Keratinocyte (primary cell): ENCODE measurements at regions not wholly inside any gene's neighbourhood (a gene's known extent, or its start where the extent isn't known, plus 50 kb on each side); places are given as distances from the start of the nearest gene placed in this dataset.

Experiments
- DNase-seq: peaks from one replicate; pipeline ENCODE4 v3.0.0-alpha.2; 2011; ENCODE audit warnings: low read depth, missing footprints, low spot score
- FAIRE-seq: peaks from 2 replicates; lab custom pipeline; 2011; peaks lifted over from hg19 to GRCh38; lab: Jason Lieb, UNC
- H2AFZ ChIP-seq: 2 replicates; pipeline ENCODE4 v1.6.0; 2012; ENCODE audit warnings: low read length, control low read depth, inconsistent platforms; ENCODE audit not compliant: control insufficient read depth
- H3K27ac ChIP-seq: 2 replicates; pipeline ENCODE4 v1.5.1; 2011; ENCODE audit warnings: low read length; ENCODE audit not compliant: control insufficient read depth, insufficient read depth
- H3K27me3 ChIP-seq: 3 replicates; pipeline ENCODE4 v1.6.0; 2011; ENCODE audit warnings: low read length; ENCODE audit not compliant: control insufficient read depth, insufficient read depth; ENCODE audit errors: extremely low read depth
- H3K36me3 ChIP-seq, 2 experiments: 2 replicates in 1 of 2; 3 replicates in 1 of 2; pipeline ENCODE4 v1.5.1; 2011; ENCODE audit warnings: low read length in 2 of 2, mild to moderate bottlenecking in 1 of 2; ENCODE audit not compliant: control insufficient read depth in 2 of 2, insufficient read depth in 2 of 2; ENCODE audit errors: extremely low read depth in 1 of 2
- H3K4me1 ChIP-seq: 3 replicates; pipeline ENCODE4 v1.5.1; 2011; ENCODE audit warnings: low read length; ENCODE audit not compliant: control insufficient read depth, insufficient read depth; ENCODE audit errors: extremely low read depth
- H3K4me2 ChIP-seq: 3 replicates; pipeline ENCODE4 v1.6.0; 2011; ENCODE audit warnings: low read depth, low read length; ENCODE audit not compliant: control insufficient read depth, insufficient read depth; ENCODE audit errors: extremely low read depth
- H3K4me3 ChIP-seq, 3 experiments: fragments of 200-600 bp in 1 of 3; sonication (generic) in 1 of 3; 2 replicates in 2 of 3; 3 replicates in 1 of 3; pipeline ENCODE4 v1.5.1; 2011 to 2016; ENCODE audit warnings: low read length in 3 of 3, mild to moderate bottlenecking in 3 of 3, control low read depth in 2 of 3, inconsistent platforms in 1 of 3, low read depth in 1 of 3, mixed read lengths in 1 of 3, mixed run types in 1 of 3, moderate library complexity in 1 of 3; ENCODE audit not compliant: control insufficient read depth in 2 of 3, insufficient read depth in 2 of 3; ENCODE audit errors: extremely low read depth in 1 of 3
- H3K79me2 ChIP-seq: 2 replicates; pipeline ENCODE4 v1.6.0; 2012; ENCODE audit warnings: low read length; ENCODE audit not compliant: control insufficient read depth, insufficient read depth
- H3K9ac ChIP-seq: 3 replicates; pipeline ENCODE4 v1.6.0; 2011; ENCODE audit warnings: low read length; ENCODE audit not compliant: control insufficient read depth, insufficient read depth; ENCODE audit errors: extremely low read depth
- H3K9me1 ChIP-seq: 3 replicates; pipeline ENCODE4 v1.6.0; 2011; ENCODE audit warnings: low read length; ENCODE audit not compliant: control insufficient read depth, insufficient read depth; ENCODE audit errors: extremely low read depth
- H3K9me3 ChIP-seq: 2 replicates; pipeline ENCODE4 v1.5.1; 2012; ENCODE audit warnings: low read depth, low read length; ENCODE audit not compliant: control insufficient read depth
- H4K20me1 ChIP-seq: 3 replicates; pipeline ENCODE4 v1.6.0; 2011; ENCODE audit warnings: low read length; ENCODE audit not compliant: control insufficient read depth, insufficient read depth; ENCODE audit errors: extremely low read depth
- EZH2 ChIP-seq: IDR thresholded peaks from one replicate; pipeline ENCODE4 v1.6.1; 2012; ENCODE audit warnings: inconsistent platforms, mild to moderate bottlenecking, low read length, moderate library complexity
- dilution Hi-C: fragments of 300-500 bp; cut with MboI; formaldehyde crosslinking; loops from one replicate; pipeline ENCODE4 v1.7.0; 2020; ENCODE audit warnings: low sequenced_read_pairs; ENCODE audit not compliant: extremely low pct_ligation_motif_present
- TF ChIP-seq, protein P1 (sequence below), 3 experiments: IDR thresholded peaks in 1 of 3; conservative IDR thresholded peaks in 1 of 3; optimal IDR thresholded peaks in 1 of 3; 2 replicates in 2 of 3; 3 replicates in 1 of 3; pipeline versions ENCODE3 to v1.5.1; 2011; ENCODE audit warnings: low read length in 3 of 3, mild to moderate bottlenecking in 3 of 3, moderate library complexity in 2 of 3, control low read depth in 1 of 3, inconsistent platforms in 1 of 3; ENCODE audit not compliant: insufficient read depth in 2 of 3; ENCODE audit errors: extremely low read depth in 1 of 3

GRCh38 chrX:83416273-83416672, 91.8 kb upstream of the POU3F4 start:
- no peaks in the 10 kb centered on the region for H3K9me3 ChIP-seq
- no peaks in the 10 kb centered on the region for H3K9me1 ChIP-seq
- no peak overlapping the region for H3K4me2 ChIP-seq
- no peaks in the 10 kb centered on the region for H3K36me3 ChIP-seq
- FAIRE-seq (no peak), DNase-seq (no peak)
- H3K4me3 ChIP-seq = no peak overlapping the region
- no peaks in the 10 kb centered on the region for H4K20me1 ChIP-seq
- dilution Hi-C loops = no loop called here
- H2AFZ ChIP-seq = no peak overlapping the region
- H3K27ac ChIP-seq = no peak overlapping the region
- no peaks in the 10 kb centered on the region for H3K79me2 ChIP-seq
- no peaks in the 10 kb centered on the region for H3K27me3 ChIP-seq
- TF ChIP-seq, protein P1, sequence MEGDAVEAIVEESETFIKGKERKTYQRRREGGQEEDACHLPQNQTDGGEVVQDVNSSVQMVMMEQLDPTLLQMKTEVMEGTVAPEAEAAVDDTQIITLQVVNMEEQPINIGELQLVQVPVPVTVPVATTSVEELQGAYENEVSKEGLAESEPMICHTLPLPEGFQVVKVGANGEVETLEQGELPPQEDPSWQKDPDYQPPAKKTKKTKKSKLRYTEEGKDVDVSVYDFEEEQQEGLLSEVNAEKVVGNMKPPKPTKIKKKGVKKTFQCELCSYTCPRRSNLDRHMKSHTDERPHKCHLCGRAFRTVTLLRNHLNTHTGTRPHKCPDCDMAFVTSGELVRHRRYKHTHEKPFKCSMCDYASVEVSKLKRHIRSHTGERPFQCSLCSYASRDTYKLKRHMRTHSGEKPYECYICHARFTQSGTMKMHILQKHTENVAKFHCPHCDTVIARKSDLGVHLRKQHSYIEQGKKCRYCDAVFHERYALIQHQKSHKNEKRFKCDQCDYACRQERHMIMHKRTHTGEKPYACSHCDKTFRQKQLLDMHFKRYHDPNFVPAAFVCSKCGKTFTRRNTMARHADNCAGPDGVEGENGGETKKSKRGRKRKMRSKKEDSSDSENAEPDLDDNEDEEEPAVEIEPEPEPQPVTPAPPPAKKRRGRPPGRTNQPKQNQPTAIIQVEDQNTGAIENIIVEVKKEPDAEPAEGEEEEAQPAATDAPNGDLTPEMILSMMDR (optimal IDR thresholded peaks at IDR 0.05 in 1 of 3, IDR thresholded peaks at IDR 0.05 in 1 of 3, conservative IDR thresholded peaks at IDR 0.05 in 1 of 3; ENCODE audit: extremely low read depth in 1 of 3, insufficient read depth in 2 of 3, low read length in 3 of 3) = peak in 1 of 3 experiments; percentile 26
- TF ChIP-seq EZH2 = no peak
- no peak overlapping the region for H3K9ac ChIP-seq
- H3K4me1 ChIP-seq = no peaks in the 10 kb centered on the region

DNA sequence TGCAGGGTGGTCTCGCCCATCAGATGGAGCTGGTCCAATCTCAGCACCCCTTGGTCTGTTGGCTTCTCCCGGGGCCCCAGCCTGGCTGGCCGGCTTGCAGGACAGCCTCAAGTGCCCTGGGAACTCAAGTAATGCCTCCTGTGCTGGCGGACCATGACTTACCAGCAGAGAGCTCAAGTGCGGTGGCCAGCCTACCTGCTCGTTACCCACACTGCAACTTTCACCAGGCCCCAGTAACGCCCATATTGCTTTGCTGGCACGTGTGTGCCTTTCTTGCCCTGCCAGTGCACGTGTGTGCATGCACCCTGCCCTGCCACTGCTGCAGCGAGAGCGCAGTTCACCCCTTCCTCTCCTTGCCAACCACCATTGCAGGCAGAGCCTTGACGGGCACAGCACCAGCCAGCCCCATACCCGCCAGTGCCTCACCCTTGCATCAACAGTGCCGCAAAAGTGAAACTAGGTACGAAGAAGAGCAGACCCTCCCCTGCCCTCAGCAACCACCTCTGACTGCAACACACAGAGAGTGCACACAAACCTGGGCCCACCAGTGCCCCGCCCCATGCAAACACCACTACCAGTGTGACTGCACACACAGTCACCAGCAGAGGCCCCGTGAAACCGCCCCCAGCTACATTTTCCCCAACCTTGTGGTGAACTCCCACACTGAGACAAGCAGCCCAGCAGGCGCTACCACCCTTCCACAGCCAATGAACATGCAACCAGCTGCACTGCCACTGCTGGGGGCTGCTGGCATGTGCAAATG, 88.9 kb upstream of the POU3F4 start:
- Histone ChIP-seq H3K9me3 (no peaks in the 10 kb centered on the region), H3K9me1 (no peaks in the 10 kb centered on the region), H3K4me3 (no peak overlapping the region), H3K9ac (no peak overlapping the region), H3K36me3 (no peaks in the 10 kb centered on the region), H3K4me2 (no peak overlapping the region), H3K27ac (no peak overlapping the region), H3K27me3 (no peaks in the 10 kb centered on the region), H4K20me1 (no peaks in the 10 kb centered on the region), H3K4me1 (no peaks in the 10 kb centered on the region), H3K79me2 (no peaks in the 10 kb centered on the region), H2AFZ (no peak overlapping the region)
- TF ChIP-seq, protein P1 (optimal IDR thresholded peaks at IDR 0.05 in 1 of 3, IDR thresholded peaks at IDR 0.05 in 1 of 3, conservative IDR thresholded peaks at IDR 0.05 in 1 of 3; ENCODE audit: extremely low read depth in 1 of 3, insufficient read depth in 2 of 3, low read length in 3 of 3) = no peak
- TF ChIP-seq EZH2 = no peak
- FAIRE-seq = no peak
- DNase-seq = no peak
- dilution Hi-C loops = no loop called here
